Keratinocyte (primary cell): ENCODE measurements at regions not wholly inside any gene's neighbourhood (a gene's known extent, or its start where the extent isn't known, plus 50 kb on each side); places are given as distances from the start of the nearest gene placed in this dataset.

ENCODE experiments used
- DNase-seq: peaks from one replicate; pipeline ENCODE4 v3.0.0-alpha.2; 2011; ENCODE audit warnings: low read depth, missing footprints, low spot score
- FAIRE-seq: peaks from 2 replicates; lab custom pipeline; 2011; peaks lifted over from hg19 to GRCh38; lab: Jason Lieb, UNC
- H2AFZ ChIP-seq: 2 replicates; pipeline ENCODE4 v1.6.0; 2012; ENCODE audit warnings: low read length, control low read depth, inconsistent platforms; ENCODE audit not compliant: control insufficient read depth
- H3K27ac ChIP-seq: 2 replicates; pipeline ENCODE4 v1.5.1; 2011; ENCODE audit warnings: low read length; ENCODE audit not compliant: control insufficient read depth, insufficient read depth
- H3K27me3 ChIP-seq: 3 replicates; pipeline ENCODE4 v1.6.0; 2011; ENCODE audit warnings: low read length; ENCODE audit not compliant: control insufficient read depth, insufficient read depth; ENCODE audit errors: extremely low read depth
- H3K36me3 ChIP-seq, 2 experiments: 2 replicates in 1 of 2; 3 replicates in 1 of 2; pipeline ENCODE4 v1.5.1; 2011; ENCODE audit warnings: low read length in 2 of 2, mild to moderate bottlenecking in 1 of 2; ENCODE audit not compliant: control insufficient read depth in 2 of 2, insufficient read depth in 2 of 2; ENCODE audit errors: extremely low read depth in 1 of 2
- H3K4me1 ChIP-seq: 3 replicates; pipeline ENCODE4 v1.5.1; 2011; ENCODE audit warnings: low read length; ENCODE audit not compliant: control insufficient read depth, insufficient read depth; ENCODE audit errors: extremely low read depth
- H3K4me2 ChIP-seq: 3 replicates; pipeline ENCODE4 v1.6.0; 2011; ENCODE audit warnings: low read depth, low read length; ENCODE audit not compliant: control insufficient read depth, insufficient read depth; ENCODE audit errors: extremely low read depth
- H3K4me3 ChIP-seq, 3 experiments: fragments of 200-600 bp in 1 of 3; sonication (generic) in 1 of 3; 2 replicates in 2 of 3; 3 replicates in 1 of 3; pipeline ENCODE4 v1.5.1; 2011 to 2016; ENCODE audit warnings: low read length in 3 of 3, mild to moderate bottlenecking in 3 of 3, control low read depth in 2 of 3, inconsistent platforms in 1 of 3, low read depth in 1 of 3, mixed read lengths in 1 of 3, mixed run types in 1 of 3, moderate library complexity in 1 of 3; ENCODE audit not compliant: control insufficient read depth in 2 of 3, insufficient read depth in 2 of 3; ENCODE audit errors: extremely low read depth in 1 of 3
- H3K79me2 ChIP-seq: 2 replicates; pipeline ENCODE4 v1.6.0; 2012; ENCODE audit warnings: low read length; ENCODE audit not compliant: control insufficient read depth, insufficient read depth
- H3K9ac ChIP-seq: 3 replicates; pipeline ENCODE4 v1.6.0; 2011; ENCODE audit warnings: low read length; ENCODE audit not compliant: control insufficient read depth, insufficient read depth; ENCODE audit errors: extremely low read depth
- H3K9me1 ChIP-seq: 3 replicates; pipeline ENCODE4 v1.6.0; 2011; ENCODE audit warnings: low read length; ENCODE audit not compliant: control insufficient read depth, insufficient read depth; ENCODE audit errors: extremely low read depth
- H3K9me3 ChIP-seq: 2 replicates; pipeline ENCODE4 v1.5.1; 2012; ENCODE audit warnings: low read depth, low read length; ENCODE audit not compliant: control insufficient read depth
- H4K20me1 ChIP-seq: 3 replicates; pipeline ENCODE4 v1.6.0; 2011; ENCODE audit warnings: low read length; ENCODE audit not compliant: control insufficient read depth, insufficient read depth; ENCODE audit errors: extremely low read depth
- EZH2 ChIP-seq: IDR thresholded peaks from one replicate; pipeline ENCODE4 v1.6.1; 2012; ENCODE audit warnings: inconsistent platforms, mild to moderate bottlenecking, low read length, moderate library complexity
- dilution Hi-C: fragments of 300-500 bp; cut with MboI; formaldehyde crosslinking; loops from one replicate; pipeline ENCODE4 v1.7.0; 2020; ENCODE audit warnings: low sequenced_read_pairs; ENCODE audit not compliant: extremely low pct_ligation_motif_present
- TF ChIP-seq, protein P1 (sequence below), 3 experiments: IDR thresholded peaks in 1 of 3; conservative IDR thresholded peaks in 1 of 3; optimal IDR thresholded peaks in 1 of 3; 2 replicates in 2 of 3; 3 replicates in 1 of 3; pipeline versions ENCODE3 to v1.5.1; 2011; ENCODE audit warnings: low read length in 3 of 3, mild to moderate bottlenecking in 3 of 3, moderate library complexity in 2 of 3, control low read depth in 1 of 3, inconsistent platforms in 1 of 3; ENCODE audit not compliant: insufficient read depth in 2 of 3; ENCODE audit errors: extremely low read depth in 1 of 3

DNA sequence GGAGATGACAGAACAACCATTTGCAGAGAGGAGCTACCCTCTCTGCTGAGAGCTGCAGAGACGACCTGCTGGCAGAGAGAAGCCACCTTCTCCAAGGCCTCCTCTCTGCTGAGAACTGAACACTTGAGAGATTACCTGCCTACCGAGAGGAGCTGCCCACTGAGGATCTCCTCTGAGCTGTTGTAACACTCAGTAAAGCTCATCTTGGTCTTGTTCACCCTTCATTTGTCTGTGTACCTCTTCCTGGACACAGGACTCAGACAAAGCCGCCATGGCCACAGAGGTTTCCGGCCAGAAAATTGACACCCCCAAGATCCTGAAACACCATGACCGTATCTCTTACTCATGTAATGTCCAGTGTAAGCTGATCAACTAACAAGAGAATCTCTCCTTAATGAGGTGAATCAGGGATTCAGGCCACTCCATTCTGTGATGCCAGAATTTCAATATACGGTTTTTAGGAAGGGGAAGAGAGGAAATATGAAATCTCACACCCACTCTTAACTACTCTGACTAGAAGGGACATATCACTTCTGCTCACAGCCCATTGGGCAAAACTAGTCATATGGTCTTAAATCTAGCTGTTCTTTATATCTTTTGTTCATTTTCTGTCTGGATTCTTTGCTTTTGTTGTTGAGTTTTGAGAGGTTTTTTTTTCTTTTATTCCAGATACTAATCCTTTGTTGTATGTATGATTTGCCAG lies 83.8 kb downstream of the RHOU start:
- Histone ChIP-seq H3K4me3 (no peak overlapping the region), H3K79me2 (no peaks in the 10 kb centered on the region), H3K4me1 (no peaks in the 10 kb centered on the region), H3K9me1 (no peaks in the 10 kb centered on the region), H3K27ac (no peak overlapping the region), H4K20me1 (no peaks in the 10 kb centered on the region), H3K4me2 (no peak overlapping the region), H3K27me3 (peaks cover 12% of the 10 kb centered on the region), H2AFZ (no peak overlapping the region), H3K9ac (no peak overlapping the region), H3K9me3 (no peaks in the 10 kb centered on the region), H3K36me3 (no peaks in the 10 kb centered on the region)
- TF ChIP-seq EZH2: no peak
- TF ChIP-seq, protein P1, sequence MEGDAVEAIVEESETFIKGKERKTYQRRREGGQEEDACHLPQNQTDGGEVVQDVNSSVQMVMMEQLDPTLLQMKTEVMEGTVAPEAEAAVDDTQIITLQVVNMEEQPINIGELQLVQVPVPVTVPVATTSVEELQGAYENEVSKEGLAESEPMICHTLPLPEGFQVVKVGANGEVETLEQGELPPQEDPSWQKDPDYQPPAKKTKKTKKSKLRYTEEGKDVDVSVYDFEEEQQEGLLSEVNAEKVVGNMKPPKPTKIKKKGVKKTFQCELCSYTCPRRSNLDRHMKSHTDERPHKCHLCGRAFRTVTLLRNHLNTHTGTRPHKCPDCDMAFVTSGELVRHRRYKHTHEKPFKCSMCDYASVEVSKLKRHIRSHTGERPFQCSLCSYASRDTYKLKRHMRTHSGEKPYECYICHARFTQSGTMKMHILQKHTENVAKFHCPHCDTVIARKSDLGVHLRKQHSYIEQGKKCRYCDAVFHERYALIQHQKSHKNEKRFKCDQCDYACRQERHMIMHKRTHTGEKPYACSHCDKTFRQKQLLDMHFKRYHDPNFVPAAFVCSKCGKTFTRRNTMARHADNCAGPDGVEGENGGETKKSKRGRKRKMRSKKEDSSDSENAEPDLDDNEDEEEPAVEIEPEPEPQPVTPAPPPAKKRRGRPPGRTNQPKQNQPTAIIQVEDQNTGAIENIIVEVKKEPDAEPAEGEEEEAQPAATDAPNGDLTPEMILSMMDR (optimal IDR thresholded peaks at IDR 0.05 in 1 of 3, IDR thresholded peaks at IDR 0.05 in 1 of 3, conservative IDR thresholded peaks at IDR 0.05 in 1 of 3; ENCODE audit: extremely low read depth in 1 of 3, insufficient read depth in 2 of 3, low read length in 3 of 3): no peak
- no peak for FAIRE-seq
- dilution Hi-C loops: no loop called here
- no peak for DNase-seq

DNA sequence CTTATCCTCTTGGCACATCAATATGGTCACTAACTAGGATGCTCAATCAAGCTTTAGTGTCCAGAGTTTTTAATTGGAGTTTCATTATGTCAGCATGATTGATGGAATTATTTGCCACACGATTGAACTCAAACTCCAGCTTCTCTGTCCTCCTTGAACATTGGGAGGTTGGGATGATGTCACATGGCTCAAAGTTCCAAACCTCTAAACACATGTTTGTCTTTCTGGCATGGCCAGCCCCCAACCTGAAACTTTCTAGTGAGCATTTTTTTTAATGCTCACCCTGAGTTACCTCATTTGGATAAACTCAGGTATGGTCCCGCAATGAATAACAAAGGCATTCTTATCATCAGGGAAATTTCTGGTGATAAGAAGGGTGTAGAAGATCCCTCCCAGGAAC lies 86.0 kb downstream of the RHOU start:
- Histone ChIP-seq H4K20me1 (no peaks in the 10 kb centered on the region), H3K9me1 (no peaks in the 10 kb centered on the region), H2AFZ (no peak overlapping the region), H3K9me3 (no peaks in the 10 kb centered on the region), H3K36me3 (no peaks in the 10 kb centered on the region), H3K27ac (no peak overlapping the region), H3K4me1 (no peaks in the 10 kb centered on the region), H3K9ac (no peak overlapping the region), H3K4me3 (no peak overlapping the region), H3K79me2 (no peaks in the 10 kb centered on the region), H3K4me2 (no peak overlapping the region), H3K27me3 (peaks cover 18% of the 10 kb centered on the region)
- DNase-seq (no peak), FAIRE-seq (no peak)
- TF ChIP-seq EZH2: no peak
- TF ChIP-seq, protein P1 (optimal IDR thresholded peaks at IDR 0.05 in 1 of 3, IDR thresholded peaks at IDR 0.05 in 1 of 3, conservative IDR thresholded peaks at IDR 0.05 in 1 of 3; ENCODE audit: extremely low read depth in 1 of 3, insufficient read depth in 2 of 3, low read length in 3 of 3): no peak
- dilution Hi-C loops: no loop called here
